Lung microvascular endothelial cell (primary cell): ENCODE measurements at regions not wholly inside any gene's neighbourhood (a gene's known extent, or its start where the extent isn't known, plus 50 kb on each side); places are given as distances from the start of the nearest gene placed in this dataset.

Source experiments
- DNase-seq, 2 donors: peaks; one replicate each; pipeline versions ENCODE4 v3.0.0 to v3.0.0-alpha.2; 2010; ENCODE audit warnings: low read depth in 2 of 2

GRCh38 chr9:8262625-8263622 is 463.3 kb upstream of the DMAC1 start:
- DNase-seq: no peak

GRCh38 chr9:8261737-8262136 is 462.2 kb upstream of the DMAC1 start:
- DNase-seq: no peak

- no peak for DNase-seq
Measured at GRCh38 chr9:8259028-8259427, 459.4 kb upstream of the DMAC1 start.

GRCh38 chr9:8256880-8257279 is 457.3 kb upstream of the DMAC1 start:
- DNase-seq: no peak

GRCh38 chr9:8255850-8256249 is 456.3 kb upstream of the DMAC1 start:
- DNase-seq: no peak

- no peak for DNase-seq
Measured at GRCh38 chr9:8254541-8254940, 455.0 kb upstream of the DMAC1 start.

- DNase-seq: no peak
Measured at GRCh38 chr9:8252445-8252844, 452.9 kb upstream of the DMAC1 start.

GRCh38 chr9:8251566-8251965 is 452.0 kb upstream of the DMAC1 start:
- no peak for DNase-seq

- no peak for DNase-seq
Measured at GRCh38 chr9:8244505-8245092, 445.0 kb upstream of the DMAC1 start.

- no peak for DNase-seq
Measured at GRCh38 chr9:8241201-8241600, 441.6 kb upstream of the DMAC1 start.

- no peak for DNase-seq
Measured at GRCh38 chr9:8237096-8237495, 437.5 kb upstream of the DMAC1 start.

- DNase-seq: no peak
Measured at GRCh38 chr9:8235489-8235888, 435.9 kb upstream of the DMAC1 start.

GRCh38 chr9:8234316-8234715 is 434.7 kb upstream of the DMAC1 start:
- no peak for DNase-seq

- no peak for DNase-seq
Measured at GRCh38 chr9:8232726-8233125, 433.1 kb upstream of the DMAC1 start.

- DNase-seq: no peak
Measured at GRCh38 chr9:8229226-8229625, 429.6 kb upstream of the DMAC1 start.

- DNase-seq: no peak
Measured at GRCh38 chr9:8224381-8224801, 424.8 kb upstream of the DMAC1 start.

GRCh38 chr9:8223861-8224260 is 424.3 kb upstream of the DMAC1 start:
- no peak for DNase-seq

- no peak for DNase-seq
Measured at GRCh38 chr9:8221462-8221861, 421.9 kb upstream of the DMAC1 start.

GRCh38 chr9:8208465-8208864 is 408.9 kb upstream of the DMAC1 start:
- no peak for DNase-seq

GRCh38 chr9:8207596-8207995 is 408.0 kb upstream of the DMAC1 start:
- DNase-seq: no peak

GRCh38 chr9:8206720-8207119 is 407.1 kb upstream of the DMAC1 start:
- DNase-seq: no peak

- no peak for DNase-seq
Measured at GRCh38 chr9:8205576-8205975, 406.0 kb upstream of the DMAC1 start.

GRCh38 chr9:8189881-8190280 is 390.3 kb upstream of the DMAC1 start:
- DNase-seq: no peak
